Activated CD4-positive, alpha-beta T cell treated with anti-CD3 and anti-CD28 coated beads for 36 hours (primary cell): ENCODE measurements at regions not wholly inside any gene's neighbourhood (a gene's known extent, or its start where the extent isn't known, plus 50 kb on each side); places are given as distances from the start of the nearest gene placed in this dataset.
"Not testable (repeated sequence)": the region's sequence is repeated elsewhere in the genome, so short reads cannot be mapped to it uniquely, and the experiment has no call there.

Source experiments
- ATAC-seq: fragments of 200-7000 bp; cut with Tn5 transposase; one replicate; pipeline ENCODE4 v1.10.0; 2021; ENCODE audit warnings: mild to moderate bottlenecking, moderate library complexity
- CTCF ChIA-PET: fragments of 350-600 bp; sonication (Branson Sonifier 250); formaldehyde crosslinking; loops from one replicate; lab custom pipeline; 2021; ENCODE audit warnings: antibody characterized with exemption; lab: Charles Lee
- POLR2A ChIA-PET: fragments of 350-600 bp; sonication (Branson Sonifier 250); formaldehyde crosslinking; loops from one replicate; lab custom pipeline; 2021; ENCODE audit warnings: antibody characterized with exemption, inconsistent platforms; lab: Charles Lee
- DNase-seq: peaks from one replicate; pipeline ENCODE4 v3.0.0-alpha.2; 2020
- H3K27ac Mint-ChIP-seq: one replicate; pipeline ENCODE4 v1.8.0; 2021; ENCODE audit warnings: mixed read lengths
- H3K27me3 Mint-ChIP-seq: one replicate; pipeline ENCODE4 v1.8.0; 2021; ENCODE audit warnings: mixed read lengths
- H3K36me3 Mint-ChIP-seq: one replicate; pipeline ENCODE4 v1.8.0; 2021; ENCODE audit warnings: low read depth, mixed read lengths
- H3K4me1 Mint-ChIP-seq: one replicate; pipeline ENCODE4 v1.8.0; 2021; ENCODE audit warnings: mixed read lengths
- H3K4me3 Mint-ChIP-seq: one replicate; pipeline ENCODE4 v1.8.0; 2021; ENCODE audit warnings: mild to moderate bottlenecking, moderate library complexity, mixed read lengths
- H3K9me3 Mint-ChIP-seq: one replicate; pipeline ENCODE4 v1.8.0; 2021; ENCODE audit warnings: low read depth, mixed read lengths
- intact Hi-C, 2 experiments: fragments of 100-400 bp; cut with DNase I in 1 of 2; cut with micrococcal nuclease in 1 of 2; formaldehyde crosslinking; loops; one replicate each; pipeline versions ENCODE4 v1.14.2 to v1.15.1; 2022 to 2024; cut with DNase I, micrococcal nuclease

GRCh38 chrX:10469-11458, 270.4 kb upstream of the PLCXD1 start:
- H3K27me3 Mint-ChIP-seq, H3K27ac Mint-ChIP-seq, H3K4me3 Mint-ChIP-seq, POLR2A ChIA-PET, ATAC-seq, H3K36me3 Mint-ChIP-seq, intact Hi-C loops, H3K4me1 Mint-ChIP-seq, DNase-seq, H3K9me3 Mint-ChIP-seq, CTCF ChIA-PET: not testable (repeated sequence)

DNA sequence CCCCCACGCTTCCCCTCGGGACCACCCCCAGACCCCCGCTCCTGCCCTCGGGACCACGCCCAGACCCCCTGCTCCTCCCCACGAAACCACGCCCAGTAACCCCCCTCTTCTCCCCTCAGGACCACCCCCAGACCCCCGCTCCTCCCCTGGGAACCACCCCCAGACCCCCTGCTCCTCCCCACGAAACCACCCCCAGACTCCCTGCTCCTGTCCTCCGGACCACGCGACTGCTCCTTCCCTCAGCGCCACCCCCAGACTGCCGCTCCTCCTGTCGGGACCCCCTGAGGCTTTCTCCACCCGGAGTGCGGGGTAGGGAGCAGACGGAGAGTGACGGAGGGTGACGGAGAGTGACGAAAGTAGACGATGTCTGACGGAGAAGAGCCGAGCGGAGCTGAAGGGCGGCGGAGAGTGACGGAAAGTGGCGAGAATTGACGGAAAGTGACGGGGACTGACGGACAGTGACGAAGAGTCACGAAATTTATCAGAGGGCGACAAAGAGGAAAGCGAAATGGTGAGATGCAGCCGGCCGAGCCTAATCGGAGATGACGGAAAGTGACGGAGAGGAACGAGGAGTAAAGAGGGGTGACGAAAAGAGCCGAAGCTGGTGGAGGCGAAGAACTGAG, 267.2 kb upstream of the PLCXD1 start:
- H3K4me1 Mint-ChIP-seq, CTCF ChIA-PET, H3K27me3 Mint-ChIP-seq, POLR2A ChIA-PET, intact Hi-C loops, H3K36me3 Mint-ChIP-seq, H3K9me3 Mint-ChIP-seq, H3K4me3 Mint-ChIP-seq, H3K27ac Mint-ChIP-seq, DNase-seq: not testable (repeated sequence)
- ATAC-seq: peak; percentile 38

DNA sequence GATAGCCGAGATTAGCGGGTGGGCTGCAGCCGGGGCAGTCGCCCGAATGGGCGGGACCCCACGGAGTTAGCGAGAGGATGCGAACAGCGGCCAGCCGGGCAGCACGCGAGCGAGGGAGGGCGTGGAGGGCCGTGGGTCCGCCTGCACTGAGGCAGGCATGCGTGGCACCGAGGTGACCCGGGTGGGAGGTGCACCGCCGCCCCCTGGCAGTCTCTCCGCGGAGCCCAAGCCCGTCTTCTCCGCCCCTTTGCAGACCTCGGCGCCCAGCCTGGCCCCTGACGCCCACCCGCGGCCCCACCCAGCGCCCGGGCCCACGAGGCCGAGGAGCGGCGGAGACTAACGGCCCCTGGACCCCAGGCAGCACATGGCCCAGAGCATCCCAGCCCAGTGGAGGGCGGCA, 266.7 kb upstream of the PLCXD1 start:
- DNase-seq, H3K36me3 Mint-ChIP-seq, CTCF ChIA-PET, ATAC-seq, intact Hi-C loops, H3K9me3 Mint-ChIP-seq, H3K4me1 Mint-ChIP-seq, H3K27ac Mint-ChIP-seq, H3K27me3 Mint-ChIP-seq, POLR2A ChIA-PET, H3K4me3 Mint-ChIP-seq: not testable (repeated sequence)

GRCh38 chrX:18768-19454, 262.3 kb upstream of the PLCXD1 start:
- peak; percentile 90 for ATAC-seq
- H3K27me3 Mint-ChIP-seq, intact Hi-C loops, H3K4me1 Mint-ChIP-seq, H3K9me3 Mint-ChIP-seq, CTCF ChIA-PET, POLR2A ChIA-PET, H3K4me3 Mint-ChIP-seq, H3K36me3 Mint-ChIP-seq, H3K27ac Mint-ChIP-seq: not testable (repeated sequence)
- peak; percentile 67 for DNase-seq

GRCh38 chrX:19455-19827, 261.7 kb upstream of the PLCXD1 start:
- POLR2A ChIA-PET, H3K36me3 Mint-ChIP-seq, H3K4me1 Mint-ChIP-seq, DNase-seq, intact Hi-C loops, H3K27me3 Mint-ChIP-seq, H3K4me3 Mint-ChIP-seq, H3K27ac Mint-ChIP-seq, CTCF ChIA-PET, H3K9me3 Mint-ChIP-seq: not testable (repeated sequence)
- peak; percentile 18 for ATAC-seq

GRCh38 chrX:19912-20571, 261.1 kb upstream of the PLCXD1 start:
- no peaks in the 10 kb centered on the region for H3K9me3 Mint-ChIP-seq
- no peaks in the 10 kb centered on the region for H3K36me3 Mint-ChIP-seq
- ATAC-seq (no peak), DNase-seq (peak; percentile 23)
- H3K4me1 Mint-ChIP-seq: peaks cover 3% of the 10 kb centered on the region
- H3K27me3 Mint-ChIP-seq: no peaks in the 10 kb centered on the region
- intact Hi-C loops: no loop called here
- H3K4me3 Mint-ChIP-seq: peak overlapping the region; percentile 73
- ChIA-PET POLR2A (no interaction called here), CTCF (no interaction called here)
- peak overlapping the region; percentile 81 for H3K27ac Mint-ChIP-seq

DNA sequence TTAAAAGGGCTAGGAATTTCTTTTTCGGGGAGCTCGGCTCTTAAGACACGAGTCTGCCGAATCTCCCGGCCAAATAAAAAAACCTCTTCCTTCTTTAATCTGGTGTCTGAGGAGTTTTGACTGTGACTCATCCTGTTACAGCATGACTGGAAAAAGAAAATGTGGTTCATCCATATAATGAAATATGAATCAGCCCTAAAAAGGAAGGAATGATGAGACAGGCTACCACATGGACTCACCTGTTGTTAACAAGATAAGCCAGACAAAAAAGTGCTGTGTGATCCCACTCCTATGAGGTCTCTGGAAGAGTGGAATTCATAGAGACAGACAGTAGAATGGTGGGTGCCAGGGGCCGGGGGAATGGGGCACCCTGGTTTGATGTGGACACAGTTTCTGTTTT, 257.0 kb upstream of the PLCXD1 start:
- DNase-seq, H3K4me3 Mint-ChIP-seq, POLR2A ChIA-PET, ATAC-seq, H3K27me3 Mint-ChIP-seq, H3K27ac Mint-ChIP-seq, CTCF ChIA-PET, H3K36me3 Mint-ChIP-seq, H3K9me3 Mint-ChIP-seq, intact Hi-C loops, H3K4me1 Mint-ChIP-seq: not testable (repeated sequence)
